ENCODE measurements at regions not wholly inside any gene's neighbourhood (a gene's known extent, or its start where the extent isn't known, plus 50 kb on each side); places are given as distances from the start of the nearest gene placed in this dataset.

DNA sequence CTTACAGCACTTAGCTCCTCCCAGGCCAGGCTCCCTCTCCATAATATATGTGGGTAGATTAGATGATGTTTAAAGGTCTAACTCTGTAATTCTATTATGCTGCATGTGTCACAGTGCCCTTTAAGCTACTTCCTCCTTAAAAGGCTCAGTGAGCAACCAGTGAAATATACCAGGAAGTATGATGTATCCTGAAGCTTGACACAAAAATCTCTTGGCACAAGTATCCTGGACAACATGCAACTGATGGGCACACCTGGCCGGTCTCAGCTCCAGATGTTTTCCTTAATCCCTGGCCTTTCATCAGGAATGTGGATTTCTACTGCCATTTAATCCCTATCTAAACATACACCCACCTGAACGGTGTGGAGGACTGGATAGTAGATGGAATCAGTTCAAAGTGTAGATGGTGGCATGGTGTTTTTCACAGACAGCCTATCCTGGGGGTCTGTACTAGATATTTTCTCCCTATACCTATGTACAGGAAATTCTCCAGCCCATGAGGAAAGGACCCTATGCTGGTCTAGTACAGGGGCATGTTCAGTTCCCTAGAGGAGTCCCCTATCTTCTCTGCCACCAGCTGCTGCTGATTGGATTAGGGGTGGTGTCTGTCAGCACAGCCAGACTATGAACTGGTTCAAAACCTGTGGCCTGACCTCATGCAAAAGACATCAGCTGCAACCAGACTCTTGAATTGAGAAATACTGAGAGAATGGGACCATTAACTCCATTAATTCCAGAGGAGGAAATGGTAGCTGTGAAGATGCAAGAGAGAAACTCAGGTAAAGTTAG, 59.4 kb upstream of the CITED2 start:
- BruUV-seq (replicated peaks), result no TSS peak
- peaks cover 9% of the 10 kb centered on the region; the same call in 1 of the 2 replicates for H3K9me3 ChIP-seq
- no peaks in the 10 kb centered on the region for H3K27me3 Mint-ChIP-seq (ENCODE audit: insufficient read depth, unreplicated experiment)
- H3K9me3 Mint-ChIP-seq (ENCODE audit: unreplicated experiment), result peaks cover 15% of the 10 kb centered on the region
- H3K36me3 ChIP-seq (ENCODE audit: control insufficient read depth, insufficient read depth, low read length), result no peaks in the 10 kb centered on the region
- ChIA-PET POLR2A (interaction anchor here (0.7 kb wide), 1 partner anchor 58 kb away, joined by 4 read pairs; no protein-coding TSS in a partner anchor), CTCF (interaction anchor here (1.7 kb wide), 1 partner anchor 64 kb away, joined by 6 read pairs; no protein-coding TSS in a partner anchor)
- peaks cover 20% of the 10 kb centered on the region for H3K4me1 ChIP-seq
- H3K4me3 ChIP-seq (ENCODE audit: low read depth, low read length), result no peak overlapping the region
- DNase-seq, result peak; percentile 39 to 41
- TF ChIP-seq, protein P1, sequence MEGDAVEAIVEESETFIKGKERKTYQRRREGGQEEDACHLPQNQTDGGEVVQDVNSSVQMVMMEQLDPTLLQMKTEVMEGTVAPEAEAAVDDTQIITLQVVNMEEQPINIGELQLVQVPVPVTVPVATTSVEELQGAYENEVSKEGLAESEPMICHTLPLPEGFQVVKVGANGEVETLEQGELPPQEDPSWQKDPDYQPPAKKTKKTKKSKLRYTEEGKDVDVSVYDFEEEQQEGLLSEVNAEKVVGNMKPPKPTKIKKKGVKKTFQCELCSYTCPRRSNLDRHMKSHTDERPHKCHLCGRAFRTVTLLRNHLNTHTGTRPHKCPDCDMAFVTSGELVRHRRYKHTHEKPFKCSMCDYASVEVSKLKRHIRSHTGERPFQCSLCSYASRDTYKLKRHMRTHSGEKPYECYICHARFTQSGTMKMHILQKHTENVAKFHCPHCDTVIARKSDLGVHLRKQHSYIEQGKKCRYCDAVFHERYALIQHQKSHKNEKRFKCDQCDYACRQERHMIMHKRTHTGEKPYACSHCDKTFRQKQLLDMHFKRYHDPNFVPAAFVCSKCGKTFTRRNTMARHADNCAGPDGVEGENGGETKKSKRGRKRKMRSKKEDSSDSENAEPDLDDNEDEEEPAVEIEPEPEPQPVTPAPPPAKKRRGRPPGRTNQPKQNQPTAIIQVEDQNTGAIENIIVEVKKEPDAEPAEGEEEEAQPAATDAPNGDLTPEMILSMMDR (IDR thresholded peaks at IDR 0.05; ENCODE audit: insufficient read depth in 1 of 2, low read depth in 1 of 2, low read length in 1 of 2, severe bottlenecking in 1 of 2, unreplicated experiment in 1 of 2), result no peak
- no peaks in the 10 kb centered on the region for H3K27me3 ChIP-seq (replicated peaks; ENCODE audit: control insufficient read depth, insufficient read depth, low read length)
- no peak overlapping the region for H3K4me3 Mint-ChIP-seq (ENCODE audit: unreplicated experiment)
- peak overlapping the region; percentile 86 for H3K27ac Mint-ChIP-seq (ENCODE audit: unreplicated experiment)
- intact Hi-C loops (cut with micrococcal nuclease; ENCODE audit: unreplicated experiment), result loop anchor here (1.0 to 5.0 kb wide), 2 partner anchors 10 to 57 kb away; no protein-coding TSS in a partner anchor
- peaks cover 22% of the 10 kb centered on the region for H3K4me1 Mint-ChIP-seq (ENCODE audit: low read depth, unreplicated experiment)
- peaks cover 4% of the 10 kb centered on the region for H3K36me3 Mint-ChIP-seq (ENCODE audit: insufficient read depth, unreplicated experiment)

GRCh38 chr6:139431602-139431956, 57.1 kb upstream of the CITED2 start:
- Histone ChIP-seq H3K4me3 (ENCODE audit: low read depth, low read length) (no peak overlapping the region), H3K36me3 (ENCODE audit: control insufficient read depth, insufficient read depth, low read length) (no peaks in the 10 kb centered on the region), H3K4me1 (peaks cover 20% of the 10 kb centered on the region), H3K9me3 (peaks cover 9% of the 10 kb centered on the region; the same call in 1 of the 2 replicates), H3K27me3 (replicated peaks; ENCODE audit: control insufficient read depth, insufficient read depth, low read length) (no peaks in the 10 kb centered on the region)
- CTCF ChIA-PET, result no interaction called here
- DNase-seq, result no peak
- Mint-ChIP-seq H3K4me1 (ENCODE audit: low read depth, unreplicated experiment) (peaks cover 17% of the 10 kb centered on the region), H3K36me3 (ENCODE audit: insufficient read depth, unreplicated experiment) (peaks cover 4% of the 10 kb centered on the region), H3K9me3 (ENCODE audit: unreplicated experiment) (peaks cover 15% of the 10 kb centered on the region), H3K27me3 (ENCODE audit: insufficient read depth, unreplicated experiment) (no peaks in the 10 kb centered on the region), H3K4me3 (ENCODE audit: unreplicated experiment) (no peak overlapping the region), H3K27ac (ENCODE audit: unreplicated experiment) (no peak overlapping the region)
- TF ChIP-seq, protein P1 (IDR thresholded peaks at IDR 0.05; ENCODE audit: insufficient read depth in 1 of 2, low read depth in 1 of 2, low read length in 1 of 2, severe bottlenecking in 1 of 2, unreplicated experiment in 1 of 2), result no peak
- POLR2A ChIA-PET, result no interaction called here
- intact Hi-C loops (cut with micrococcal nuclease; ENCODE audit: unreplicated experiment), result loop anchor here (5.0 kb wide), 1 partner anchor 54 kb away; no protein-coding TSS in a partner anchor
- no TSS peak for BruUV-seq (replicated peaks)

- no TSS peak for BruUV-seq (replicated peaks)
- peaks cover 4% of the 10 kb centered on the region for H3K36me3 Mint-ChIP-seq (ENCODE audit: insufficient read depth, unreplicated experiment)
- Histone ChIP-seq H3K9me3 (peaks cover 9% of the 10 kb centered on the region; the same call in 1 of the 2 replicates), H3K4me1 (peaks cover 20% of the 10 kb centered on the region), H3K4me3 (ENCODE audit: low read depth, low read length) (no peak overlapping the region), H3K27me3 (replicated peaks; ENCODE audit: control insufficient read depth, insufficient read depth, low read length) (no peaks in the 10 kb centered on the region), H3K36me3 (ENCODE audit: control insufficient read depth, insufficient read depth, low read length) (no peaks in the 10 kb centered on the region)
- TF ChIP-seq, protein P1 (IDR thresholded peaks at IDR 0.05; ENCODE audit: insufficient read depth in 1 of 2, low read depth in 1 of 2, low read length in 1 of 2, severe bottlenecking in 1 of 2, unreplicated experiment in 1 of 2), result no peak
- H3K27ac Mint-ChIP-seq (ENCODE audit: unreplicated experiment), result no peak overlapping the region
- H3K27me3 Mint-ChIP-seq (ENCODE audit: insufficient read depth, unreplicated experiment), result no peaks in the 10 kb centered on the region
- ChIA-PET CTCF (no interaction called here), POLR2A (no interaction called here)
- no peak overlapping the region for H3K4me3 Mint-ChIP-seq (ENCODE audit: unreplicated experiment)
- DNase-seq, result no peak
- intact Hi-C loops (cut with micrococcal nuclease; ENCODE audit: unreplicated experiment), result loop anchor here (5.0 kb wide), 1 partner anchor 54 kb away; no protein-coding TSS in a partner anchor
- peaks cover 17% of the 10 kb centered on the region for H3K4me1 Mint-ChIP-seq (ENCODE audit: low read depth, unreplicated experiment)
- H3K9me3 Mint-ChIP-seq (ENCODE audit: unreplicated experiment), result peaks cover 15% of the 10 kb centered on the region
These were observed 56.6 kb upstream of the CITED2 start for GRCh38 chr6:139430899-139431601.
